Common myeloid progenitor, CD34-positive (primary cell): ENCODE measurements at regions not wholly inside any gene's neighbourhood (a gene's known extent, or its start where the extent isn't known, plus 50 kb on each side); places are given as distances from the start of the nearest gene placed in this dataset.

Source experiments
- CTCF ChIA-PET: fragments of 350-600 bp; sonication (Branson Sonifier 250); formaldehyde crosslinking; loops from one replicate; lab custom pipeline; 2021; ENCODE audit warnings: antibody characterized with exemption; lab: Charles Lee
- POLR2A ChIA-PET: fragments of 350-600 bp; sonication (Branson Sonifier 250); formaldehyde crosslinking; loops from one replicate; lab custom pipeline; 2021; ENCODE audit warnings: antibody characterized with exemption; lab: Charles Lee
- DNase-seq, 3 donors: peaks; one replicate each; pipeline versions ENCODE4 v3.0.0 to v3.0.0-alpha.2; 2013
- H3K27ac ChIP-seq, 2 experiments: 1 replicate in 1 of 2; 2 replicates in 1 of 2; pipeline ENCODE4 v1.7.0; 2013; ENCODE audit warnings: inconsistent platforms in 2 of 2, low read length in 2 of 2, mild to moderate bottlenecking in 2 of 2, low read depth in 1 of 2, moderate library complexity in 1 of 2; ENCODE audit not compliant: severe bottlenecking in 2 of 2, insufficient read depth in 1 of 2, poor library complexity in 1 of 2
- H3K27me3 ChIP-seq, 5 experiments: replicated peaks in 2 of 5; 1 replicate in 3 of 5; 2 replicates in 2 of 5; pipeline versions ENCODE4 v1.6.1 to v1.7.0; 2013; ENCODE audit warnings: low read length in 4 of 5, mild to moderate bottlenecking in 2 of 5, moderate library complexity in 2 of 5, inconsistent platforms in 1 of 5; ENCODE audit not compliant: insufficient read depth in 5 of 5, control insufficient read depth in 4 of 5
- H3K36me3 ChIP-seq, 4 experiments: 1 replicate in 2 of 4; 2 replicates in 2 of 4; pipeline versions ENCODE4 v1.6.1 to v1.7.0; 2013; ENCODE audit warnings: low read length in 3 of 4, control low read depth in 1 of 4, mild to moderate bottlenecking in 1 of 4; ENCODE audit not compliant: control insufficient read depth in 4 of 4, insufficient read depth in 4 of 4
- H3K4me1 ChIP-seq, 4 experiments: 1 replicate in 3 of 4; 2 replicates in 1 of 4; pipeline versions ENCODE4 v1.6.1 to v1.7.1; 2013; ENCODE audit warnings: low read length in 3 of 4, mild to moderate bottlenecking in 3 of 4, control low read depth in 1 of 4, inconsistent platforms in 1 of 4, moderate library complexity in 1 of 4; ENCODE audit not compliant: control insufficient read depth in 4 of 4, insufficient read depth in 4 of 4; ENCODE audit errors: control extremely low read depth in 1 of 4
- H3K4me3 ChIP-seq, 7 experiments: 1 replicate in 4 of 7; 2 replicates in 3 of 7; pipeline versions ENCODE4 v1.5.1 to v1.7.0; 2013; ENCODE audit warnings: mild to moderate bottlenecking in 7 of 7, low read length in 6 of 7, moderate library complexity in 6 of 7, inconsistent platforms in 2 of 7, low read depth in 2 of 7, control low read depth in 1 of 7; ENCODE audit not compliant: insufficient read depth in 4 of 7, control insufficient read depth in 1 of 7; ENCODE audit errors: extremely low read depth in 1 of 7
- H3K9me3 ChIP-seq, 5 experiments: 1 replicate in 4 of 5; 2 replicates in 1 of 5; pipeline versions ENCODE4 v1.6.1 to v1.7.1; 2013; ENCODE audit warnings: low read length in 4 of 5, mild to moderate bottlenecking in 2 of 5, inconsistent platforms in 1 of 5, low read depth in 1 of 5, moderate library complexity in 1 of 5; ENCODE audit not compliant: control insufficient read depth in 4 of 5, insufficient read depth in 2 of 5; ENCODE audit errors: control extremely low read depth in 1 of 5
- WGBS: methylation state at CpG from one replicate; pipeline ENCODE4 v1.1.5; 2013; ENCODE audit not compliant: insufficient coverage; 5-methylcytosine and 5-hydroxymethylcytosine counted together

DNA sequence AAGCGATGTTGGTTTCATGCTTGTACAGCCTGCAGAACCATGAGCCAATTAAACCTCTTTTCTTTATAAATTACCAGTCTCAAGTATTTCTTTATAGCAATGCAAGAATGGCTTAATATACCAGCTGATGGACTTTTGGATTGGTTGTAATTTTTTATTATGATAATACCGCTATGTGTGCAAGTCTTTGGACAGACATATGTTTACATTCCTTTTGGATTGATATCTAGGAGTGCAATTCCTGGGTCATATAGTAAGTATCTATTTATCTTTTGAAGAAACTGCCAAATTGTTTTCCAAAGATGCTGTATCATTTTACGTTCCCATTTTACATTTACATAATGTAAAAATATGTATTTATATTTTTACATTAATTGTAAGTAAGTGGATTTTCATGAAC is 81.2 kb upstream of the PIP4K2A start:
- ChIA-PET CTCF (no interaction called here), POLR2A (no interaction called here)
- H3K4me1 ChIP-seq = no peaks in the 10 kb centered on the region
- no peak for DNase-seq
- no CpG with 5 or more reads among the region's 3 CpGs for WGBS
- no peaks in the 10 kb centered on the region for H3K9me3 ChIP-seq
- no peak overlapping the region for H3K4me3 ChIP-seq
- no peak overlapping the region for H3K27ac ChIP-seq
- no peaks in the 10 kb centered on the region for H3K36me3 ChIP-seq
- H3K27me3 ChIP-seq = no peaks in the 10 kb centered on the region

DNA sequence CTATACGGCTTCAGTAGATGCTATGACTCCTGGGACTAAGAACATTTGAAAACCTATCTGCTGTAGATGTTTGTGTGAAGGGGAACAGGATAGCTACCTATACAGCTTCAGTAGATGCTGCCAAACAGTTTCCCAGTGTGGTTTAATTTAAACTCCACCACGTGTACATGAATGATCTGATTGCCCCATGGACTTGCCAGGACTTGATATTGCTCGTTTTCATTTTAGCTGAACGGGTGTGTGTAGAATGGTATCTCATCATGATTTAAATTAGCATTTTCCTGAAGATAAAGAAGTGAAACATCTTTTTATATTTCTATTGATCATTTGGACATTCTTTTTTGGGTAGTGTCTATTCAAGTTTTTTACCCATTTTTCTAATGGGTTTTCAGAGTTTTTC is 77.8 kb upstream of the PIP4K2A start:
- CTCF ChIA-PET = no interaction called here
- 100% methylated on average over 1 of the region's 4 CpGs for WGBS
- H3K4me1 ChIP-seq = no peaks in the 10 kb centered on the region
- no peaks in the 10 kb centered on the region for H3K9me3 ChIP-seq
- DNase-seq = no peak
- H3K27ac ChIP-seq = no peak overlapping the region
- H3K27me3 ChIP-seq = no peaks in the 10 kb centered on the region
- no peaks in the 10 kb centered on the region for H3K36me3 ChIP-seq
- H3K4me3 ChIP-seq = no peak overlapping the region
- POLR2A ChIA-PET = no interaction called here

DNA sequence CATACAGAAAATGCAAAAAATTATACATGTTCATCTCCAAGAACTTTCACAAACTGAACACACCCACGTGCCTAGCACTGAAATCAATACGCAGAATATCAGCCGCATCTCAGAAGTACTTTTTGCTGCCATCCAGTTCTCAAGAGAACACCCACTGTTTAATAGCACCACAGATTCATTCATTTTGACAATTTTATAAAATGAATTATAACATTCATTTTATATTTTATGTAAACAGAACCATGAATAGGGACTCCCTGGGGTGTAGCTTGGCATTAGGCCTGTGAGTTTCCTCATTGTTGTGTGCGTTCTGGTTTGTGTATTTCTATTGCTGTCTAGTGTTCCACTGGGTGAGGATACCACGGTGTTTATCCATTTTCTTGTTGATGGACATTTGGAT is 77.3 kb upstream of the PIP4K2A start:
- ChIA-PET POLR2A (no interaction called here), CTCF (no interaction called here)

DNA sequence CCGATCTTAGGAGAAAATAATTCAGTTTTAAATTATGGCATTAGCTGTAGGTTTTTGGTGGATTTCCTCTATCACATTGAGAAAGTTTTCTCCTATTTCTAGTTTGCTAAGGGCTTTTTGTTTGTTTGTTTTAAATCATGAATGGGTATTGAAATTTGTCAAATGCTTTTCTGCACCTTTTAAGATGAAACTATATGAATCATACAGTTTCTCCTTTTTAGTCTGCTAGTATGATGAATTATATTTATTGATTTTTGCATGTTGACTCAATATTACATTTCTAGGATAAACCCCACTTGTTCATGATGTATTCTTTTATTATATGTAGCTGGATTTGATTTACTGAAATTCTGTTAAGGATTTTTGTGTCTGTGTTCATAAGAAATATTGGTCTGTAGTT is 70.3 kb upstream of the PIP4K2A start:
- H3K36me3 ChIP-seq = no peaks in the 10 kb centered on the region
- H3K4me1 ChIP-seq = no peaks in the 10 kb centered on the region
- H3K4me3 ChIP-seq = no peak overlapping the region
- WGBS = 100% methylated on average over 1 of the region's 1 CpG
- no peak overlapping the region for H3K27ac ChIP-seq
- ChIA-PET POLR2A (no interaction called here), CTCF (no interaction called here)
- DNase-seq = no peak
- no peaks in the 10 kb centered on the region for H3K27me3 ChIP-seq
- H3K9me3 ChIP-seq = no peaks in the 10 kb centered on the region

More for the DNA sequence above, 77.3 kb upstream of the PIP4K2A start:
- DNase-seq = no peak
- H3K36me3 ChIP-seq = no peaks in the 10 kb centered on the region
- no peaks in the 10 kb centered on the region for H3K9me3 ChIP-seq
- H3K27me3 ChIP-seq = no peaks in the 10 kb centered on the region
- no peak overlapping the region for H3K4me3 ChIP-seq
- no peak overlapping the region for H3K27ac ChIP-seq
- no peaks in the 10 kb centered on the region for H3K4me1 ChIP-seq
- 100% methylated on average over 2 of the region's 5 CpGs for WGBS

DNA sequence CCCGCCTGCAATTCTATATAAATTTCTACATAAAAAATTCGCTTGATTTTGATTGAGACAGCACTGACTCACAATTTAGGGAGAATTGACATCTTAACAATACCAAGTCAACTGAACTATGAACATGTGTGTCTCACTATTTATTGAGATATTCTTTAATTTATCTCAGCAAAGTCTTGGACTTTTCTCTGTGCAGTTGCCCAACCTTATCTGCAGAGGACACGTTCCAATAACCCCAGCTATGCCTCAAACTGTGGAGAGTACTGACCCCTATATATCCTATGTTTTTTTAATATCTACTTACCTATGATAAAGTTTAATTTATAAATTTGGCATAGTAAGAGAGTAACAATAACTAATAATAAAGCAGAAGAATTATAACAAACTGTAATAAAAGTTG is 69.4 kb upstream of the PIP4K2A start:
- POLR2A ChIA-PET = interaction anchor here (0.5 kb wide), 1 partner anchor 126 kb away, joined by 3 read pairs; no protein-coding TSS in a partner anchor
- WGBS = 100% methylated on average over 2 of the region's 3 CpGs

DNA sequence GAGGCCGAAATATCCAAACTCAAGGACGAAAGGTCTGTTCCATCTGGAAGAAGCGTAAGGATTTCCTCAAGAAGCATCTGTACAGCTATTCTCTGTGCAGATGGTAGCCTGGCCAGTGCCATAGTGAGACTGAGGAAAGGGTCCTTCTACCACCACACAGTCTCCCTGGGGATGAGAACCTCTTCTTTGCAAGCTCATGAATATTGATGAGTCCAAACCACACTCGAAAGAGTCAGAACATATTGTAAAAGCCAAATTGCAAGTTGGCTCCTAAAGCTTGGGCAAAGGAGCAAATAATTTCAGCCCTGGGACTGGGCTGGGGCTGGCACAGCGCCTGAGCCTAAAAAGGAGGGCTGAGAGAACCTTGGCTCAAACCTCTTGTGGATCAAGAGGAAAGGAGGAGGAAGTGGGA is 66.1 kb upstream of the PIP4K2A start:
- Histone ChIP-seq H3K27ac (no peak overlapping the region), H3K4me3 (no peak overlapping the region), H3K27me3 (no peaks in the 10 kb centered on the region), H3K9me3 (peaks cover 2 to 11% (median 5%) of the 10 kb centered on the region in 5 experiments), H3K4me1 (no peaks in the 10 kb centered on the region), H3K36me3 (no peaks in the 10 kb centered on the region)
- 95% methylated on average over 5 of the region's 5 CpGs for whole genome bisulfite sequencing
- no peak for DNase-seq
- ChIA-PET CTCF (interaction anchor here (1.0 kb wide), 1 partner anchor 48 kb away, joined by 3 read pairs; no protein-coding TSS in a partner anchor), POLR2A (interaction anchor here (0.7 kb wide), 1 partner anchor 200 kb away, joined by 3 read pairs; no protein-coding TSS in a partner anchor)

More for the DNA sequence above, 69.4 kb upstream of the PIP4K2A start:
- no peak overlapping the region for H3K27ac ChIP-seq
- no peak overlapping the region for H3K4me3 ChIP-seq
- no peak for DNase-seq
- H3K36me3 ChIP-seq = no peaks in the 10 kb centered on the region
- no peaks in the 10 kb centered on the region for H3K27me3 ChIP-seq
- no peaks in the 10 kb centered on the region for H3K9me3 ChIP-seq
- CTCF ChIA-PET = no interaction called here
- H3K4me1 ChIP-seq = no peaks in the 10 kb centered on the region

DNA sequence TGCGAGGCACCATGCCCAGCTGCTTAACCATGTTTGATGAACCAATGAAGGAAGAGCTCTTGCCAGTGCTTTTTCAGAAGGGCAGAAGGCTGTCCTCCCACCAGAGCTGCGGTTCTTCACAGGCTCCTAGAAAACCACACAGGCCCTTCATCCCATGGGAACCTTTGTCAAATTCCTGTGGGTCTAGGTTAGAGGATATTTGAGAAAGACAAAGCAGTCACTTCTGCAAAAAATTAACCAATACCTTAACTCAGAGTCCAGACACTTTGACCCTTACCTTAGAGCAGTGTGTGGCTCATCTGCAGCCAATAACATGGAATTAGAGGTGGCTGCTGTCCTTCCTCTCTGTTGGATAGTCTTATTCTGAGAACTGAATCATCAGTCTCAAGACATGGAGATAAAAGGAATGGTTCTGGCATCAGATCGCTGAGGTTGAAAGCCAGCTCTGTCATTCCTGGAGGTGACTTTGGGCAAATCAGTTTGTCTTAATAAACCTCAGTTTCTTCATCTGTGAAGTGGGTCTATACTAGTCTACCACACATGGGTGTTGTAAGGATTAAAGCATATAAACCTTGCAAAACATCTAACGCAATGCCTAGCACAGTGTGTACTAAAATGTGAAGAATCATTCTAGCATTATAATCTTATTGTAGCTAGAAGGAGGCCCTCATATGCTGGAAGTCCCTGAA is 65.1 kb upstream of the PIP4K2A start:
- peaks cover 2 to 11% (median 5%) of the 10 kb centered on the region in 5 experiments for H3K9me3 ChIP-seq
- H3K27me3 ChIP-seq = no peaks in the 10 kb centered on the region
- POLR2A ChIA-PET = interaction anchor here (0.7 kb wide), 1 partner anchor 201 kb away, joined by 3 read pairs; no protein-coding TSS in a partner anchor
- WGBS = 96% methylated on average over 3 of the region's 4 CpGs
- CTCF ChIA-PET = no interaction called here
- H3K27ac ChIP-seq = no peak overlapping the region
- H3K36me3 ChIP-seq = no peaks in the 10 kb centered on the region
- no peaks in the 10 kb centered on the region for H3K4me1 ChIP-seq
- H3K4me3 ChIP-seq = no peak overlapping the region
- DNase-seq = no peak
